Endothelial cell (in vitro differentiated cells): ENCODE measurements at regions not wholly inside any gene's neighbourhood (a gene's known extent, or its start where the extent isn't known, plus 50 kb on each side); places are given as distances from the start of the nearest gene placed in this dataset.
"Not testable (repeated sequence)": the region's sequence is repeated elsewhere in the genome, so short reads cannot be mapped to it uniquely, and the experiment has no call there.

Experiments used
- DNase-seq: peaks from one replicate; pipeline ENCODE4 v3.0.0; 2021; ENCODE audit warnings: low spot score
- H3K27ac Mint-ChIP-seq: one replicate; pipeline ENCODE4 v1.8.0; 2021; ENCODE audit warnings: mixed read lengths, inconsistent platforms; ENCODE audit not compliant: unreplicated experiment
- H3K27me3 Mint-ChIP-seq: one replicate; pipeline ENCODE4 v1.8.0; 2021; ENCODE audit warnings: mild to moderate bottlenecking, moderate library complexity, mixed read lengths, inconsistent platforms; ENCODE audit not compliant: unreplicated experiment
- H3K36me3 Mint-ChIP-seq: one replicate; pipeline ENCODE4 v1.8.0; 2021; ENCODE audit warnings: mild to moderate bottlenecking, low read depth, mixed read lengths, inconsistent platforms; ENCODE audit not compliant: unreplicated experiment
- H3K4me1 Mint-ChIP-seq: one replicate; pipeline ENCODE4 v1.8.0; 2021; ENCODE audit warnings: mild to moderate bottlenecking, mixed read lengths, inconsistent platforms; ENCODE audit not compliant: unreplicated experiment
- H3K4me3 Mint-ChIP-seq: one replicate; pipeline ENCODE4 v1.8.0; 2021; ENCODE audit warnings: mild to moderate bottlenecking, mixed read lengths, inconsistent platforms; ENCODE audit not compliant: unreplicated experiment
- H3K9me3 Mint-ChIP-seq: one replicate; pipeline ENCODE4 v1.8.0; 2021; ENCODE audit warnings: mixed read lengths, inconsistent platforms; ENCODE audit not compliant: unreplicated experiment

- not testable (repeated sequence) for H3K4me3 Mint-ChIP-seq, H3K36me3 Mint-ChIP-seq, H3K27ac Mint-ChIP-seq, H3K9me3 Mint-ChIP-seq, H3K27me3 Mint-ChIP-seq, H3K4me1 Mint-ChIP-seq, DNase-seq
Observed at GRCh38 chr16:15192197-15192596, 98.1 kb upstream of the RRN3 start.

- not testable (repeated sequence) for DNase-seq, H3K4me1 Mint-ChIP-seq, H3K27me3 Mint-ChIP-seq, H3K4me3 Mint-ChIP-seq, H3K9me3 Mint-ChIP-seq, H3K27ac Mint-ChIP-seq, H3K36me3 Mint-ChIP-seq
Observed at GRCh38 chr16:15189478-15189877, 95.4 kb upstream of the RRN3 start.
